ENCODE measurements at regions not wholly inside any gene's neighbourhood (a gene's known extent, or its start where the extent isn't known, plus 50 kb on each side); places are given as distances from the start of the nearest gene placed in this dataset.

- no peaks in the 10 kb centered on the region for H3K36me3 Mint-ChIP-seq (ENCODE audit: low read depth)
- peaks cover 36% of the 10 kb centered on the region for H3K4me1 Mint-ChIP-seq (ENCODE audit: low read depth)
- no peaks in the 10 kb centered on the region for H3K9me3 Mint-ChIP-seq (ENCODE audit: low read depth)
- H3K27ac Mint-ChIP-seq (ENCODE audit: unreplicated experiment) = peak overlapping the region; percentile 19
- no peak for TF ChIP-seq CTCF (IDR thresholded peaks at IDR 0.05)
- H3K27me3 Mint-ChIP-seq (ENCODE audit: low read depth) = no peaks in the 10 kb centered on the region
- DNase-seq (ENCODE audit: low spot score) = no peak
- no peak overlapping the region for H3K4me3 Mint-ChIP-seq (ENCODE audit: unreplicated experiment)
Observed at GRCh38 chr2:144229296-144229695, 290.6 kb downstream of the ZEB2 start.

- H3K9me3 Mint-ChIP-seq (ENCODE audit: low read depth) = no peaks in the 10 kb centered on the region
- H3K27me3 Mint-ChIP-seq (ENCODE audit: low read depth) = no peaks in the 10 kb centered on the region
- H3K4me1 Mint-ChIP-seq (ENCODE audit: low read depth) = peaks cover 29% of the 10 kb centered on the region
- no peak overlapping the region for H3K4me3 Mint-ChIP-seq (ENCODE audit: unreplicated experiment)
- TF ChIP-seq CTCF (IDR thresholded peaks at IDR 0.05) = no peak
- no peaks in the 10 kb centered on the region for H3K36me3 Mint-ChIP-seq (ENCODE audit: low read depth)
- no peak overlapping the region for H3K27ac Mint-ChIP-seq (ENCODE audit: unreplicated experiment)
- no peak for DNase-seq (ENCODE audit: low spot score)
Observed at GRCh38 chr2:144227427-144228105, 292.4 kb downstream of the ZEB2 start.

- DNase-seq (ENCODE audit: low spot score) = no peak
- Mint-ChIP-seq H3K4me1 (ENCODE audit: low read depth) (peaks cover 19% of the 10 kb centered on the region), H3K27me3 (ENCODE audit: low read depth) (no peaks in the 10 kb centered on the region), H3K36me3 (ENCODE audit: low read depth) (no peaks in the 10 kb centered on the region), H3K27ac (ENCODE audit: unreplicated experiment) (no peak overlapping the region), H3K9me3 (ENCODE audit: low read depth) (no peaks in the 10 kb centered on the region), H3K4me3 (ENCODE audit: unreplicated experiment) (no peak overlapping the region)
- no peak for TF ChIP-seq CTCF (IDR thresholded peaks at IDR 0.05)
Observed at GRCh38 chr2:144225076-144225475, 294.8 kb downstream of the ZEB2 start.

- TF ChIP-seq CTCF (IDR thresholded peaks at IDR 0.05) = no peak
- no peaks in the 10 kb centered on the region for H3K9me3 Mint-ChIP-seq (ENCODE audit: low read depth)
- H3K27ac Mint-ChIP-seq (ENCODE audit: unreplicated experiment) = no peak overlapping the region
- no peak for DNase-seq (ENCODE audit: low spot score)
- peaks cover 14% of the 10 kb centered on the region for H3K4me1 Mint-ChIP-seq (ENCODE audit: low read depth)
- H3K36me3 Mint-ChIP-seq (ENCODE audit: low read depth) = no peaks in the 10 kb centered on the region
- H3K27me3 Mint-ChIP-seq (ENCODE audit: low read depth) = no peaks in the 10 kb centered on the region
- H3K4me3 Mint-ChIP-seq (ENCODE audit: unreplicated experiment) = no peak overlapping the region
Observed at GRCh38 chr2:144224472-144224871, 295.4 kb downstream of the ZEB2 start.

- H3K36me3 Mint-ChIP-seq (ENCODE audit: low read depth) = no peaks in the 10 kb centered on the region
- H3K4me3 Mint-ChIP-seq (ENCODE audit: unreplicated experiment) = no peak overlapping the region
- no peaks in the 10 kb centered on the region for H3K9me3 Mint-ChIP-seq (ENCODE audit: low read depth)
- no peaks in the 10 kb centered on the region for H3K27me3 Mint-ChIP-seq (ENCODE audit: low read depth)
- DNase-seq (ENCODE audit: low spot score) = no peak
- TF ChIP-seq CTCF (IDR thresholded peaks at IDR 0.05) = no peak
- peaks cover 11% of the 10 kb centered on the region for H3K4me1 Mint-ChIP-seq (ENCODE audit: low read depth)
- no peak overlapping the region for H3K27ac Mint-ChIP-seq (ENCODE audit: unreplicated experiment)
Observed at GRCh38 chr2:144219979-144220378, 299.9 kb downstream of the ZEB2 start.

Measured in chondrocyte (in vitro differentiated cells).